GM21825 (cell line): ENCODE measurements at regions not wholly inside any gene's neighbourhood (a gene's known extent, or its start where the extent isn't known, plus 50 kb on each side); places are given as distances from the start of the nearest gene placed in this dataset.

Experiments used
- ATAC-seq: cut with Tn5 transposase; IDR thresholded peaks from one replicate; pipeline ENCODE4 v1.9.1; 2021; ENCODE audit warnings: mild to moderate bottlenecking, moderate library complexity; ENCODE audit not compliant: unreplicated experiment

DNA sequence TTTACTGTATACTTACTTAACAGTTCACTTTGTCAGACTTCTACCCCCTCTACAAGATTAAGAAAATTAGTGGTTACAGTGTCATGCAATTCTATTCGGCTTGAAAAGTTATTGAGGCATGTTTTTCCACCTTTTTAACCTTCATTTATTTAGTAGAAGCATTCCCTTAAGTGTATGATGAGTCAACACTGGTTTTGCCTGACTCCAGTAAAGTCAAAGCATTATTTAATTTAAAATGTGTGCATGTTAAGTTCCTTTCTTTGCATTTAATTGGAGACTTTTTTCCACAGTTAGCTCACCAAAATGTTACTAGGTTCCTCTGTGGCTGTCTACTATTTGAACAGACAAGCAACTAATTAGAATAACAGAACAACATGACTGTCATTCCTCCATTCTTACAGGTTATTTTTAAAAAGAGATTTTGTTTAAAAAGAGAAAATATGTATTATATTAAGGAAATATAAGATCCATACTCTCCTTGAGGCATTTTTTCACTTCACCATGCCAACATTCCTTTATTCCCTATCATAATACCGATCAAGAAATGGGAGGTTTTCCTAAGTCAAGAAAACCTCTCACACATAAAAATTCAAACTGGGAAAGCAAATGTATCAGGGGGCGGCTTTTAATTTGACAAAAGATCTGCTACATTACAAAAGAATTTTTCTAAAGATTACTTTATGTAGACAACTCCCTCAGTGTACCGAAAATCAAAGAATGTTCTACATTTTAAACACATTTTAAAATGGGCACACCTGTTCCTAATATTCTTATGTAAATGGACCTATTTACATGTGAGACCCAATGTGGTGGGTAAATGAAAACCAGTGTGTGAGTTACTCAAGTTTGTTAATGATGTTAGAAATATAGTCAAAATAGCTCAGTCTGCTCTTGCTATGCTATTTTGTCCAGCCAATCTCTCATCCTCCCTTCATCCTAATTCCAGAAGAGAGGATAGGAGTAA is 361.2 kb downstream of the UTRN start:
- ATAC-seq: no peak

DNA sequence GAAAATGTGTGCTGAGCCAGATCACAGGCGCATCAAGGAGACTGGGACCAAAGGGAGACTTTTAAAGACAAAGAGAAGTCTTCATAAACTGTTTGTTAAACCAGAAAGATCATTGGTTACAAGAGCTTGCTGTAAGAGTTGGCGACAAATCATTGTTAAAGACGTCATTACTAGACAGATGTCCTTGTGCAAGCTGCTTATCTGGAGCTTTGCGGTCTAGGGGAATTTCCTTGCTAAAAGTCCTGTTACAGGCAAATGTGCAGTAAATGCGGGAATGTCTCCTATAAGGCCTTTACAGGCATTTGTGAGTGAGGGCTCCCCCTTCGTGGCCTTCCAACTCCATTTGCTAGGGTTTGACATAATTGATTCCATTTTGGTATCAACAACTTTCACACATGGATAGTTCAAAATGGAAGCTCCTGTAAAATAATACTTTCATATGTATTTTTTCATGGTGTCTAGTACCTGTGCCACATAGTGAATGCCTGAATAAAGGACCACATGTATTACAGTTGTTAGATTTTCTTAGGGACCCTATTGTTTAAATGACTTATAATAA is 362.4 kb downstream of the UTRN start:
- ATAC-seq: no peak

DNA sequence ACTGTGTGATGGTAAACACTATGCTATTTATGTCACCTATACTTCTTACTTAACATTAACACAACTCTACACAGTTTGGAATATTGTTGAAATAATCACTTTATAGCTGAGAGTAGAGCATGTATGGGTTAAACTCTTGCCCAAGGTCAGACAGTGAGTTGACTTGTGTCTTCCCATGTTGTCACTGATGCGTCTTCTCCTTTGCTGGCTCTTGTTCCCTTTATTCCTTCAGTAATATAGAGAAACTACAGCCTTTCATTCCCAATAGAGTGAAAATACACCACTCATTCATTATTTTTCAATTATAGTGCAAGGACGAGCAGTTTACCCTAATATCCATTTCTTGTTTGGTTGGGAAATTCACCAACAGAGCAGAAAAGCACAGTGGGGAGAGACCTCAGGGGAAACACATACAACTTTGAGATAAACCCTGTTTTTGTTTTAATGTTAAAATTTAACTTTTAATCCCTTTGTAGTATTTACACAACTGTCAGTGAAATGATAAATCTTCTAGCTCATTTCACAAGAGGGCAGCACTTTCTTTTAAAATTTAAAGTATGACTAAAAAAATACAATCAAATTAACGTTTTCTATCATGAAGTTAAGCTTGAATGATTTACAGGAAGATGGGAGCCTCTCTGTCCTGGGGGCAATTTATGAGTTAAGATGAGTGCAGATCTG is 363.0 kb downstream of the UTRN start:
- ATAC-seq: no peak

DNA sequence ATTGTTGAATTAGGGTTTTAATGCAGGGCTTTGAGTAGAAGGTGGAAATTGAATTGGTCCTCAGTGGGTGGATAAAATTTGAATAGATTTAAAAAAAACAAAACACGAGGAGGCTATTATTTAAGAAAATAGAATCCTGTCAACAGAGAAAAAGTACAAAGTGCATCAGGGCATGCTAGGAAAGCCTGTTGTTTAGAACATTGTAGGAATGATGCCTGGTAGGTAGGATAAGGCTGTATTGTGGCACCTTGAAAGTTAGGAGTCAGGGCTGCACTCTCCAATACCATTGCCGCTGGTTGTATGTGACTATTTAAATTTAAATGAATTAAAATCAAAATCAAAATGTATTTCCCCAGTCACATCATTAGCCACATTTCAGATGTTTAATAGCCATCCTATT is 363.9 kb downstream of the UTRN start:
- no peak for ATAC-seq

DNA sequence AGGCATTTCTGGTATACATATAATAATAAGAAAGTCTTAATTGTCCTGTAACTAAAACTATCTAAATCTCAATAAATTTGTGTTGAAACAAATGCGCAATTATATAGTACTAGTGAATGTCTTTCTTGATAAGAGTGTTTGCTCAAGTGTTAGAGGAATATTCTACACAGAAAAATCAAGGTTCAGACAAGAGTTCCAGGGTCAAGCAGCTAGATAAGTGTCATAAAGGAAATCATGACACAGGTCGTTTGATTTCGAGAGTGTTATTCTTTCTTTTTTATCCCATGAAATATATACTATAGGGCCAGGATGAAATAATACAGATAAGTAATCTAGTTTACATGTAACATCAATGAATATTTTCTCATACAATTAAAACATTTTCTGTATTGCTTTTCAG is 366.1 kb downstream of the UTRN start:
- ATAC-seq: no peak

DNA sequence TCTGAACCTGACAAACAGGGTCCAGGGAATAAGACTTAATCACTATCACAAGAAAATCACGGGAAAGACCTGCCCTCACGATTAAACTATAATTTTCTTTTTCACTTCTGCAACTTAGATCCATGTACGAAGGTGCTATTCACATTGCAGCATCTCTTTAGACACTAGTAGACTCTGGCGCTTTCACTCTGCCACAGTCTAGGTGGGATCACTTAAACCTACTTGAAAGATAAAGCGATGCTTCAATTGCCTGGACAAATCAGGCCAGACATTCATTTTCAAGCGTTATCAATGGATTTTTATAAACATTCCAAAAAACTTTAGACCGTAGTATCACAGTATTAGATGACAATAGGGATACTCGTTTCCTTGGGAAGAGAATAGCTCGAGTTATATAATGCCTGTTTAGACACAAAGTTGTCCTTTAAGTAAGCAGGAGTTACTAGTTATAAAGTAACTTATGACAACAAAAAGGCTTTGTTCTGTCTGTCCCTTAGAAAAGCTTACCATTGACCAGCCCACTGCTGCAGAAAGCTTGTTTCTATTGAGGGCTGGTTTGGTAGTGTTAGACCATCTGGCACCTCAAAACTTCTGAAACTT is 367.3 kb downstream of the UTRN start:
- ATAC-seq: no peak

DNA sequence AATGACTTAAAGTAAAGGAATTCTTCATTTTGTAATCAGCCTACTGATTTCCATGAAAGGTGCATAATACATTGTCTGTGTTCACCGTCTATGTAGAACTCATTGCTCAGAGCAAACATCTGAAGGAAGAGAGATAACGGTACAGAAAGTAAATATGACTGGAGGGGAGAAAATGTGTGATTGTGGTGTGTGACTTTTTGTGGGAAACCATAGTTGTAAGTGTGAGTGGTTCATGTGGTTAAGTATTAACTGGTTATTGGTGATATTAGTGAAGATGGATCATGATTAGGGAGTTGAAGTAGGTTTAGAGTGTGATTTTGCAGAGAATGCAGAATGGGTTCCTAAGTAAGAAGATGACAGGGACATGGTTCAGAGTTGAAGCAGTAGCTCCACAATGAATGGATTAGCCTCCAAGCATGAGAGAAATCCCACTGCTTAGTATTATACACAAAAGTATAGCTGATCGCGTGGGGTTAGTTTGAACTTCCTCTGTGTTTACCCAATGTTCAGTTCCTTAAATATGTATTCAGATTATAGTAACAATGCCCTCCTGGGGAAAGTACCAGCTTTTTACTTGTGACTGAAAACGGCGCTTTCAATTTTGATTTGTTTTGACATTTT is 368.9 kb downstream of the UTRN start:
- peak; percentile 94 for ATAC-seq

DNA sequence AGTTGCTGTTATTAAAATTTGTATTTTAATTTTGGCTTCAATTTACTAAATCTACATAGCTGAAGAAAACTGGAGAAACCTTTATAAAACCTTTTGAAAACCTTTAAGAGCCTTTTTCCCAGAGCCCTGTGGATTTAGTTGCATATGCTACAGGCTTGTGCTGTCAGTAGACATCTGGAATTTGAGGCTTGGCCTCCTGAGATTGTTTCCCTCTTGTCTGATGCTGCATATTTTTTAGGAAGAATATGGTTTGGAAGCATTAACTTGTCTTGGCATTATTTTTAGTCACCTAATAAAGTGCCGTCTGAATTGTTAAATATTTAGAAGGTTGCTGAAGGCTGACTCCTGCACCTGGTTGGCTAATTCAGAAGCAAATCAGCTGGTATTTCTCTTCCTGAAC is 369.4 kb downstream of the UTRN start:
- ATAC-seq: peak; percentile 4

DNA sequence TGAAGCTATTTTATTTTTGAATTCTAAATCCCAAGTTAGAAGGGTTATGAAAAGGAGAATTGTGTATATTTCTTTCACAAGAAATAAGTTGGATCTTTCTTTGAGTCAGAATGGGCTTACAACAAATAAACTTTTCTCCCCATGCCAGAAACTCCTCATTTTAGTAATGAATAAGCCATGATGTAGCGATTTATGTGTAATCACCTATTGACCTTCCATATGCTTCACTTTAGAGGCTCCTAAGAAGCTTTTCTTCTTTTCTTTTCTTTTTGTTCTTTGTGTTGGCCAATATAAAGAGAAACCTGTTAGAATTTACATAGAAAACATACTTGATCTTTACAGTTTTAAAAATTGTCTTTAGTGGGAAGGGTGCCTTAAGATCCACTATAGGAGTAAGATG is 370.2 kb downstream of the UTRN start:
- ATAC-seq: no peak

DNA sequence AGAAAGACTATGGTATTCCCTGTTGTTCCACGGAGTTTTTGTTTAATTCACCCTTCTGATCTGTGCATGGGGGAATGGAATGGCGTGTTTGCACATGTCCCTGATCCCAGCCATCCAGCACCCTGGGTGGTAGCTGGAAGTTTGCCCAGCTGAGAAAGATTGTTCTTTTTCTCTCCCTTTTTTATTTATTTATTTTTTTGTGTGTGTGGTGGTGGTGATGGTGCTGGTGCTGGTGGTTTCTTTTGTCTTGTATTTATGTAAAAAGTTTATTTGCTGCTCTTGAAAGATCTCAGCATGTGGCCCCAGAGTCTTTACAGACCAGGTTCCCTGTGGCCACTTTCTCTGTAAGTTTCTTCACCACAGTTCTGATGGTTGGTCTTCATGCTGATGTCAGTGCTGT is 372.6 kb downstream of the UTRN start:
- no peak for ATAC-seq

DNA sequence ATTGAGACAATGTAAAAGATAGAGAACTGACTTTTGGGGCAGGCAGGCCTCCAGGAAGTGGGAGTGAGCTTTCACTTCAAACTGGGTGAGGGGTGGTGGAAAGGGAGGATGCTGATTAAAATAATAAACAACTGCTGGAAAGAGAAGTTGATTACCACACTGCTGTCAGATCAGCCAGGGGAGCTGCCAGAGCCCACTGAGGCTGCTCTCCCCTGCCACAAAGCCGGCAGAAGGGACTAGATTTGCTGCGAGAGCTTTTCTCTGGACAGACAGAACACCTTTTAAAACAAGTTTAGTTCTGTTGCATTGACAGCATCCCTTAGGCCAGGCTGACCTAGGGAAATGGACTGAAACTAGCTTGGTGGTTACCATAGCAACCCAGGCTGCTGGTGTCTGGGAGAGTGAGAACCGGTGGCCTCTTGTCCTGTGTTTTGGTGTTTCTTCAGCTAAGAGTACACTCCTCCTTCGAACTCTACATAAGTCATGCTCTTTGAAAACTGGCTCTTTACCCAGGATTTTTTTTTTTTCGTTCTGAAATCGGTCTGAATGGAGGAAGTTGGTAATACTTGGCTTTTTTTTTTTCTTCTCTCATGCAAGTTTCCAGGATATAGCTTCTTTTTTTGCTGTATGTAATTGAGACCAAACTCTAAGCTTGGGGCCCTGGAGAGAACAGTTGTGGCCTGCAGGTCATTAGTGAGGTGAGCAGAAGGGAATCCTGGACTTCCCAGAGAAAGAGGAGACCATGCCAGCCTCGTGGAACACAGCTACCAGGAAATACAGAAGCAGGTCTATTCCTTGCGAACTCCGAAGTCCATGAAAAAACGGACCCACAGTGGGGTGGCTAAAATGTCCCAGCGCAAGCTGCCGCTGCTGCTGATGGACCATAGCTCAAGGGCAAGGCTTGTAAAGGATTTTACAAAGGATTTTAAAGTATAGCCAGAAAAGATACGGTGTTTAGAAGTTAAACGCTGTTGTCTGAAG is 374.4 kb downstream of the UTRN start:
- peak; percentile 73 for ATAC-seq

DNA sequence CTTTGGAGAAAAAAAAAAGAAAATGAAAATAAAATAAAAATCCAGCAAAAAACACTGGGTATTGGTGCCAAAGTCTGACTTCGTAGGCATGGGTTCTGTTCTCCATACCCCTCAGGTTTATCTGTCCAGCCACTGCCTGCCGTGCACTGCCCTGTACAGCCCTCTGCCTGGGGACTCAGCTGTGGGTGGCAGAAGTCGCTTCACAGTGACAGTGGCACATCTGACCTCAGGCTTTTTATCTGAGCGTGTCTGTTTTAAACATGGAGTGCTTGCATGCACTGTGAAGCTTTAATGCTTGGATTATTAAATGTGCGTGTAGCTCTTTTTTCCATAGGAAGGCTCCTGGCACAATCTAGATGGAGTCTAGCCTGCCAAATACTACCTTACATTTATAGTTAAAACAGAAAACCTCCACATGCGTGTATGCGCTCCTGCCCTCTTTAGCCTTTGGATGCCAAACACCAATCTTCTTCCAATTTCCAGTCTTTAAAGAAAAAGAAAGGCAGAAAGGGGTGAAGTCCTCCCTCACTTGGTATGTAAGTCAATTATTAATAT is 375.5 kb downstream of the UTRN start:
- no peak for ATAC-seq

DNA sequence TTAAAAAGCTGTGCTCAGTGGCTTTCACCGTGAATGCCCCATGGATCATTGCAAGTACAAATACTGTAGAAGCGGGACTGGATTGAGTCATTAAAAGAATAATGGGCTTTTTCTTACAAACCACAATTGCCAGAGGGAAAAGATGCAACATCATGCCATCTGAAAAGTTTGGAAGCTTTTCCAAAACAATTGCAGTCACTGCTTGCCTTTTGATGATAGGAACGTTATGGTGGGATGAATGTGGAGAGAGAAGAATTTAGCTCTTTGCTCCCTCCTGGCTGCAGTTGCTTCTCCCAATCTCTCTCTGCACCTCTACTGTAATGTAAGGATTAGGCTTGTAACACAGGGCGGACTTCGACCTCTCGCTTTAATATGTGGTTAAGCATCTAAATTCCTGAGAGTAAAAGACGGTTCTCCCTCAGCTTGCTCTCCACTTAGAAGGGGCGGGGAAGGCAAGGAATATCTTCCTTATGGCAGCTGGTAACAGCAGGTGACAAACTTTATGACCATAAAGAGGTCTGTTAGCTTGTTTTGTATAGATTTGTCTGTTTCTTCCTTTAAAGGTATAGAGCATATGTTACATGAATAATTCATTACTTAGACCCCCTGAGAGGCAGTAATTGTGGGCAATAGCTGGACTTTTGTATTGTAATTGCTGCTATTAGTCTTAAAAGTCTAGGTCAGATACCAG is 376.1 kb downstream of the UTRN start:
- no peak for ATAC-seq

DNA sequence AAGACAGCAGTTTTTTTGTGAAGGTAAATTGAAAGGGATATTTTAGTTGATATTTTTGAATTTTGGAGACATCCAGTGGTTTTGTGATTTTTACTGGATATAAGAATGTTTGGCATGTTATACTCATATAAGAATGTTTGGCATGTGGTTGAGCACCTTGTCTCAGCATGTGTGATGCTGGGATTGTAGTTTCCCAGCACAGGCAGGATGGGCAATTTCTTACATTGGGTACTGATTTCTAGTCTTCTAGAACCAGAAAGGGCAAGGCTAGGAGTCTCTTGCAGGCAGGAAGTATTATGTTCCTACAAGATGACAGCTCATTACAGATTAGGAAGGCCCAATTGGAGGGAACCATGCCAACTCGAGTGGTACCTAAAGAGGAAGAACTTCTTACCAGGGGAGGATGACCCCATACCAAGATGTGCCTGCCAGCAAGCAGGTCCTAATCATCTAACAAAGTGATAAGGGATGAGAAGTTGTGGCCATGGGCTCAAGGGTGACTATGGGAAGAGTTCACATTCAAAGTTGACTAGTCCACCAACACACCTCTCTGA is 377.8 kb downstream of the UTRN start:
- ATAC-seq: no peak

DNA sequence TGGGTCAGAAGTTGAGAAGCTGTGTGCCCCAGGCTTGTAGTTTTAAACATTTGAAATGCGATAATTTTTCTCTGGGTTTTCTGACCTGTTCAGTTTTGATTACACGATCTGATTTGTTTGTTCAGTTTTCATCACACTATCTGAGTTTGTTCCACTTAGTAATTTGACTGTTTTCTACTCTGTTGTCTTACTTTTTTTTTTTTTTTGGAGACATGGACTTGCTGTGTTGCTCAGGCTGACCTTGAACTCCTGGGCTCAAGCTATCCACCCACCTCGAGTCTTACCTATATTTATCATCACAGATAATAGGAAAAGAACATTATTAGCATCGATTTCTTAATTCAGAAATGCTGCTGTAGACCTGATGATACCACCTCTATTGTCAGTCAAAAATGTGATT is 379.1 kb downstream of the UTRN start:
- no peak for ATAC-seq

DNA sequence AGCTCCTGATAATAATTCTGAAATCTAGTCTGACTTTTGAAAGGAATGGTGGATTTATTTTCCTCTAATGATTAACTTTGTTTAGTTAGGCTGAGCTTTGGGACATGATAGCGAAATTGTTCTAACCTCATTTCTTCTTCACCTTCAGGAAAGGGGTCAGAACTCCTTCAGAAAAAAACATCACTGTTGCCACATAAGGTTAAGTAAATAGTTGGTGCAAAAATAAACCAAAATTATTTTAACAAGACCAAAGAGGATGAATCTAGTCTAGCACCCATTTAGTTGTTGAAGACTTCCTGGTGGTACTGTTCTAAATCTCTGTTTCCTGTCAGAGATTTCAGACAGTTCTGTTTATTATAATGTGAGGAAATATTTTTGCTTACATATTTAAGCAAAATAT is 379.8 kb downstream of the UTRN start:
- no peak for ATAC-seq

DNA sequence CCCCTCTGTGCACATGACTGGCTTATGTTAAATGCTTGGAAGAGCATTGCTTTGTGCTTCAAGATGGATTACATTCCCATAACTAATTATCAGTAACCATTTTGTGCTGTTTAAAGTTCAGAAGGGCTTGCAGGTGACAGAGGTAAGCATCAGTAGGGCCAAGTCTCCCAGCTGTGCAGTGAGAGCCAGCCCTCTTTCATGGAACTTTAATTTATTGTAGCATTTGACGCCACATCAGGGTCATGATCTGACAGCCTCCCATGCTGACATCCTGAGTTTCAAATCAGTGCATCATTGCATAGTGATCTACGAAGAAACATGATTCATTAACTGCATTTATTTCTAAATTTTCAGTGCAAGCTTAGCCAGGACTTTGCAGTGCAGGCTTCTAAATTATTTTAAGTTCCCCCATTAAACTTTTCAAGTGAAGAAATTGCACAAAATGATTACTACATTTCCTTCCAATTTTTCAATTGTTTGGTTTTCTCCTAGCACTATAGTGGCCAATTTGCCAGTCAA is 380.9 kb downstream of the UTRN start:
- no peak for ATAC-seq

DNA sequence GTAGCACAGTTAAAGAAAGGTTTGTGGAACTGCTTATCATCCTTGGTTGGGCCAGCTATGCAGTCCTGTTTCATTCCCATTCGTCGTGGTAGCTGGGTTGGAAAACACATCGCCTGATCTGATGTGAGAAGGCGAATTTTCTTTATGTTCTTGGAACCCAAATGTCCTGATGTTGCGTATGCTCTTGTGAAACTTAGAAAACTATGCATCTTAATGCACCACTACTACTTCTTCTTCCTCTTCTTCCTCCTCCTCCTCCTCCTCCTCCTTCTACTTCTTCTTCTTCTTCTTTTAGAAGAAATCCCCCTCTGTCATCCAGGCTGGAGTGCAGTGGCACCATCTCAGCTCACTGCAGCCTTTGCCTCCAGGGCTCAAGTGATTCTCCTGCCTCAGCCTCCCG is 381.6 kb downstream of the UTRN start:
- ATAC-seq: no peak
